CD14-positive monocyte (primary cell): ENCODE measurements at regions not wholly inside any gene's neighbourhood (a gene's known extent, or its start where the extent isn't known, plus 50 kb on each side); places are given as distances from the start of the nearest gene placed in this dataset.
A peak's percentile ranks its signal among the peaks of the same experiment; 100 is the strongest.
"Not testable (repeated sequence)": the region's sequence is repeated elsewhere in the genome, so short reads cannot be mapped to it uniquely, and the experiment has no call there.

ENCODE experiments used
- DNase-seq, 3 donors: peaks; one replicate each; pipeline ENCODE4 v3.0.0-alpha.2; 2011 to 2022
- H2AFZ ChIP-seq: 2 replicates; pipeline ENCODE4 v1.6.0; 2012; ENCODE audit warnings: mild to moderate bottlenecking, low read depth, low read length, inconsistent platforms; ENCODE audit not compliant: insufficient read depth, poor library complexity, severe bottlenecking
- H3K27ac ChIP-seq, 2 donors: 1 replicate in 1 of 2; 2 replicates in 1 of 2; pipeline ENCODE4 v1.5.1; 2012 to 2013; ENCODE audit warnings: low read length in 2 of 2, control low read depth in 1 of 2, inconsistent platforms in 1 of 2, low read depth in 1 of 2, mild to moderate bottlenecking in 1 of 2
- H3K27me3 ChIP-seq, 2 donors: one replicate each; pipeline versions ENCODE4 v1.6.0 to v1.6.1; 2011 to 2013; ENCODE audit warnings: low read length in 2 of 2; ENCODE audit not compliant: control insufficient read depth in 2 of 2, insufficient read depth in 2 of 2
- H3K36me3 ChIP-seq, 2 donors: replicated peaks in 1 of 2; 1 replicate in 1 of 2; 2 replicates in 1 of 2; pipeline versions ENCODE4 v1.5.1 to v1.6.1; 2012 to 2013; ENCODE audit warnings: low read length in 2 of 2, control low read depth in 1 of 2, inconsistent platforms in 1 of 2, mild to moderate bottlenecking in 1 of 2; ENCODE audit not compliant: insufficient read depth in 2 of 2, control insufficient read depth in 1 of 2
- H3K4me1 ChIP-seq, 2 donors: 1 replicate in 1 of 2; 2 replicates in 1 of 2; pipeline versions ENCODE4 v1.5.1 to v1.6.1; 2012 to 2013; ENCODE audit warnings: low read length in 2 of 2, control low read depth in 1 of 2, inconsistent platforms in 1 of 2, mild to moderate bottlenecking in 1 of 2, moderate library complexity in 1 of 2; ENCODE audit not compliant: insufficient read depth in 2 of 2, control insufficient read depth in 1 of 2
- H3K4me2 ChIP-seq: replicated peaks from 2 replicates; pipeline ENCODE3; 2012; ENCODE audit warnings: low read length, moderate library complexity, mild to moderate bottlenecking; ENCODE audit not compliant: poor library complexity, severe bottlenecking; ENCODE audit errors: extremely low read depth
- H3K4me3 ChIP-seq, 3 experiments: fragments of 200-600 bp in 1 of 3; sonication (generic) in 1 of 3; replicated peaks in 1 of 3; 1 replicate in 2 of 3; 2 replicates in 1 of 3; pipeline ENCODE4 v1.5.1; 2011 to 2013; ENCODE audit warnings: low read length in 3 of 3, mild to moderate bottlenecking in 3 of 3, control low read depth in 2 of 3, low read depth in 2 of 3, inconsistent platforms in 1 of 3, moderate library complexity in 1 of 3
- H3K79me2 ChIP-seq: 2 replicates; pipeline ENCODE4 v1.6.0; 2012; ENCODE audit warnings: mild to moderate bottlenecking, control low read depth, inconsistent platforms, low read length, moderate library complexity; ENCODE audit not compliant: insufficient read depth
- H3K9ac ChIP-seq: 2 replicates; pipeline ENCODE4 v1.6.0; 2017; ENCODE audit warnings: low read length, mild to moderate bottlenecking; ENCODE audit not compliant: insufficient read depth, poor library complexity, severe bottlenecking
- H3K9me3 ChIP-seq, 2 donors: replicated peaks in 1 of 2; 1 replicate in 1 of 2; 2 replicates in 1 of 2; pipeline versions ENCODE4 v1.5.1 to v1.6.1; 2012 to 2013; ENCODE audit warnings: low read length in 2 of 2, control low read depth in 1 of 2; ENCODE audit not compliant: control insufficient read depth in 1 of 2, insufficient read depth in 1 of 2
- H4K20me1 ChIP-seq: 2 replicates; pipeline ENCODE4 v1.6.0; 2012; ENCODE audit warnings: mild to moderate bottlenecking, low read length, control low read depth, moderate library complexity; ENCODE audit not compliant: insufficient read depth
- H3K27ac Mint-ChIP-seq, 7 donors: one replicate each; pipeline ENCODE4 v1.8.0; 2020; ENCODE audit warnings: mild to moderate bottlenecking in 7 of 7, mixed read lengths in 7 of 7, moderate library complexity in 6 of 7, inconsistent platforms in 2 of 7
- H3K27me3 Mint-ChIP-seq, 3 donors: one replicate each; pipeline ENCODE4 v1.8.0; 2021 to 2022; ENCODE audit warnings: low read depth in 3 of 3, mild to moderate bottlenecking in 3 of 3, mixed read lengths in 3 of 3, moderate library complexity in 3 of 3, inconsistent platforms in 1 of 3
- H3K36me3 Mint-ChIP-seq, 2 donors: one replicate each; pipeline ENCODE4 v1.8.0; 2020; ENCODE audit warnings: mixed read lengths in 2 of 2, inconsistent platforms in 1 of 2, mild to moderate bottlenecking in 1 of 2
- H3K4me1 Mint-ChIP-seq: one replicate; pipeline ENCODE4 v1.8.0; 2020; ENCODE audit warnings: mild to moderate bottlenecking, mixed read lengths
- H3K4me3 Mint-ChIP-seq, 2 donors: one replicate each; pipeline ENCODE4 v1.8.0; 2020; ENCODE audit warnings: mild to moderate bottlenecking in 2 of 2, mixed read lengths in 2 of 2, moderate library complexity in 1 of 2
- H3K9me3 Mint-ChIP-seq, 7 donors: one replicate each; pipeline ENCODE4 v1.8.0; 2020 to 2022; ENCODE audit warnings: mixed read lengths in 7 of 7, mild to moderate bottlenecking in 6 of 7, moderate library complexity in 6 of 7, inconsistent platforms in 2 of 7
- CTCF ChIP-seq: fragments of 200-600 bp; IDR thresholded peaks from one replicate; pipeline ENCODE4 v1.8.0; 2022; ENCODE audit warnings: antibody characterized with exemption, mild to moderate bottlenecking
- WGBS: methylation state at CpG from one replicate; pipeline ENCODE4 v1.1.5; 2013; ENCODE audit warnings: missing lambda C conversion rate; ENCODE audit not compliant: insufficient coverage; 5-methylcytosine and 5-hydroxymethylcytosine counted together
- intact Hi-C, 2 donors: fragments of 100-400 bp; cut with micrococcal nuclease; formaldehyde crosslinking; loops; one replicate each; pipeline versions ENCODE4 v1.15.0 to v1.15.1; 2023

GRCh38 chr2:219747637-219748036 is 120.2 kb downstream of the SLC4A3 start:
- H3K9me3 Mint-ChIP-seq = peaks cover 0 to 13% (median 6%) of the 10 kb centered on the region in 7 donors
- Histone ChIP-seq H3K27me3 (no peaks in the 10 kb centered on the region), H3K79me2 (no peaks in the 10 kb centered on the region), H3K4me1 (no peaks in the 10 kb centered on the region), H3K9me3 (no peaks in the 10 kb centered on the region), H3K27ac (no peak overlapping the region), H4K20me1 (no peaks in the 10 kb centered on the region), H3K4me2 (no peak overlapping the region), H3K36me3 (no peaks in the 10 kb centered on the region), H3K9ac (no peak overlapping the region), H3K4me3 (no peak overlapping the region), H2AFZ (no peak overlapping the region)
- no peak for TF ChIP-seq CTCF
- H3K27ac Mint-ChIP-seq = no peak overlapping the region
- no peaks in the 10 kb centered on the region for H3K36me3 Mint-ChIP-seq
- peaks cover 0 to 4% (median 0%) of the 10 kb centered on the region in 3 donors for H3K27me3 Mint-ChIP-seq
- no peak overlapping the region for H3K4me3 Mint-ChIP-seq
- no peak for DNase-seq
- intact Hi-C loops = no loop called here
- no peaks in the 10 kb centered on the region for H3K4me1 Mint-ChIP-seq
- no CpG with 5 or more reads among the region's 1 CpG for WGBS

- no peaks in the 10 kb centered on the region for H3K36me3 Mint-ChIP-seq
- H4K20me1 ChIP-seq = no peaks in the 10 kb centered on the region
- H3K27ac Mint-ChIP-seq = peak overlapping the region in 1 of 7 donors; percentile 26
- DNase-seq = no peak
- TF ChIP-seq CTCF = no peak
- H3K36me3 ChIP-seq = no peaks in the 10 kb centered on the region
- 70% methylated on average over 2 of the region's 4 CpGs for WGBS
- no peak overlapping the region for H3K27ac ChIP-seq
- no peak overlapping the region for H3K4me3 ChIP-seq
- intact Hi-C loops = no loop called here
- H3K9me3 Mint-ChIP-seq = peaks cover 2 to 16% (median 8%) of the 10 kb centered on the region in 7 donors
- no peaks in the 10 kb centered on the region for H3K4me1 ChIP-seq
- no peaks in the 10 kb centered on the region for H3K9me3 ChIP-seq
- H3K4me3 Mint-ChIP-seq = no peak overlapping the region
- no peaks in the 10 kb centered on the region for H3K4me1 Mint-ChIP-seq
- H3K9ac ChIP-seq = no peak overlapping the region
- H2AFZ ChIP-seq = no peak overlapping the region
- no peaks in the 10 kb centered on the region for H3K79me2 ChIP-seq
- peaks cover 0 to 4% (median 4%) of the 10 kb centered on the region in 3 donors for H3K27me3 Mint-ChIP-seq
- no peak overlapping the region for H3K4me2 ChIP-seq
- H3K27me3 ChIP-seq = no peaks in the 10 kb centered on the region
These were observed 121.5 kb downstream of the SLC4A3 start for GRCh38 chr2:219748671-219749570.

- H2AFZ ChIP-seq, intact Hi-C loops, DNase-seq, H3K27me3 Mint-ChIP-seq, H3K27ac Mint-ChIP-seq, H3K4me3 Mint-ChIP-seq, H3K4me1 Mint-ChIP-seq, H3K9me3 ChIP-seq, H3K4me2 ChIP-seq, H3K27me3 ChIP-seq, H3K4me1 ChIP-seq, H4K20me1 ChIP-seq, H3K36me3 Mint-ChIP-seq, H3K4me3 ChIP-seq, H3K79me2 ChIP-seq, H3K27ac ChIP-seq, H3K9ac ChIP-seq, H3K36me3 ChIP-seq: not testable (repeated sequence)
- 93% methylated on average over 28 of the region's 34 CpGs for WGBS
- H3K9me3 Mint-ChIP-seq = peaks cover 14 to 32% (median 16%) of the 10 kb centered on the region in 7 donors
These were observed 123.7 kb downstream of the SLC4A3 start for GRCh38 chr2:219751121-219751520.
